OCI-LY3 (cell line): ENCODE measurements at regions not wholly inside any gene's neighbourhood (a gene's known extent, or its start where the extent isn't known, plus 50 kb on each side); places are given as distances from the start of the nearest gene placed in this dataset.

Experiments used
- EZH2phosphoT487 ChIP-seq: fragments of 200-600 bp; shearing (Covaris generic); IDR thresholded peaks from 2 replicates; pipeline ENCODE4 v1.6.1; 2018; ENCODE audit warnings: antibody characterized with exemption, mixed run types, low read depth
- TF ChIP-seq, protein P1 (sequence below): fragments of 200-600, 300-600 bp; sonication (generic); IDR thresholded peaks from 2 replicates; pipeline ENCODE4 v1.5.1; 2014; ENCODE audit warnings: antibody characterized with exemption, low read length, low read depth

DNA sequence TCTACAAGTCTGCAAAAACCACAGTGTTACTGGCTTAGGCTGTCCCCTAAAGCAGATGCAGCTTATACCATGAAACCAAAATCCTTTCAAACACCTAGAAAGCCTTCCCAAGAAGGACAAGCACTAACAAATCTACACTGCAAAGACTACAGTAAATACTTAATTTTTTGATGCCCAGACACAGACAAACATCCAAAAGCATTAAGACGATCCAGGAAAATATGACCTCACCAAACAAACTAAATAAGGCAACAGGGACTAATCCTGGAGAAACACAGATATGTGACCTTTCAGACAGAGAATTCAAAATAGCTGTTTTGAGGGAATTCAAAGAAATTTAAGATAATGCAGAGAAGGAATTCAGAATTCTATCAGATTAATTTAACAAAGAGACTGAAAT lies 423.5 kb downstream of the COL12A1 start:
- TF ChIP-seq EZH2phosphoT487: no peak
- TF ChIP-seq, protein P1, sequence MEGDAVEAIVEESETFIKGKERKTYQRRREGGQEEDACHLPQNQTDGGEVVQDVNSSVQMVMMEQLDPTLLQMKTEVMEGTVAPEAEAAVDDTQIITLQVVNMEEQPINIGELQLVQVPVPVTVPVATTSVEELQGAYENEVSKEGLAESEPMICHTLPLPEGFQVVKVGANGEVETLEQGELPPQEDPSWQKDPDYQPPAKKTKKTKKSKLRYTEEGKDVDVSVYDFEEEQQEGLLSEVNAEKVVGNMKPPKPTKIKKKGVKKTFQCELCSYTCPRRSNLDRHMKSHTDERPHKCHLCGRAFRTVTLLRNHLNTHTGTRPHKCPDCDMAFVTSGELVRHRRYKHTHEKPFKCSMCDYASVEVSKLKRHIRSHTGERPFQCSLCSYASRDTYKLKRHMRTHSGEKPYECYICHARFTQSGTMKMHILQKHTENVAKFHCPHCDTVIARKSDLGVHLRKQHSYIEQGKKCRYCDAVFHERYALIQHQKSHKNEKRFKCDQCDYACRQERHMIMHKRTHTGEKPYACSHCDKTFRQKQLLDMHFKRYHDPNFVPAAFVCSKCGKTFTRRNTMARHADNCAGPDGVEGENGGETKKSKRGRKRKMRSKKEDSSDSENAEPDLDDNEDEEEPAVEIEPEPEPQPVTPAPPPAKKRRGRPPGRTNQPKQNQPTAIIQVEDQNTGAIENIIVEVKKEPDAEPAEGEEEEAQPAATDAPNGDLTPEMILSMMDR: no peak
